ENCODE measurements at regions not wholly inside any gene's neighbourhood (a gene's known extent, or its start where the extent isn't known, plus 50 kb on each side); places are given as distances from the start of the nearest gene placed in this dataset.

DNA sequence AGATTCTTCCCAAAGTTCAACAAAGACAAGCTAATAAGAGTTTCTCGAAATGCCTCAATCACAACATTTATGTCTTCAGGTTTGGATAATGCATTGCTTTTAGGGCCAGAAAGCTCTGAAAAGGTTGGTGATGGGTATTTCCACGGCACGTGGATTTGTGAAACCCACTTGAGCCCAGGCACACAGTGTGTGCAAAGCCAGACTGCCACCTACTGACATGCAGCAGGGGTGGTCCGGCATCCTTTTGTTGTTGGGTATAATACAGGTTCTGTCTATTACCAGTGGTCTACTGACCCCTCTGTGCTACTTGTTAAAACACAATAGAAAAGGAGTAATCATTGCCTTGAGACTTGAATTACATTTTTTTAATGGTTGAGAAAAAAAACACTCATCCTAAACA is 225.6 kb downstream of the RAP2A start:
- TF ChIP-seq, protein P1, sequence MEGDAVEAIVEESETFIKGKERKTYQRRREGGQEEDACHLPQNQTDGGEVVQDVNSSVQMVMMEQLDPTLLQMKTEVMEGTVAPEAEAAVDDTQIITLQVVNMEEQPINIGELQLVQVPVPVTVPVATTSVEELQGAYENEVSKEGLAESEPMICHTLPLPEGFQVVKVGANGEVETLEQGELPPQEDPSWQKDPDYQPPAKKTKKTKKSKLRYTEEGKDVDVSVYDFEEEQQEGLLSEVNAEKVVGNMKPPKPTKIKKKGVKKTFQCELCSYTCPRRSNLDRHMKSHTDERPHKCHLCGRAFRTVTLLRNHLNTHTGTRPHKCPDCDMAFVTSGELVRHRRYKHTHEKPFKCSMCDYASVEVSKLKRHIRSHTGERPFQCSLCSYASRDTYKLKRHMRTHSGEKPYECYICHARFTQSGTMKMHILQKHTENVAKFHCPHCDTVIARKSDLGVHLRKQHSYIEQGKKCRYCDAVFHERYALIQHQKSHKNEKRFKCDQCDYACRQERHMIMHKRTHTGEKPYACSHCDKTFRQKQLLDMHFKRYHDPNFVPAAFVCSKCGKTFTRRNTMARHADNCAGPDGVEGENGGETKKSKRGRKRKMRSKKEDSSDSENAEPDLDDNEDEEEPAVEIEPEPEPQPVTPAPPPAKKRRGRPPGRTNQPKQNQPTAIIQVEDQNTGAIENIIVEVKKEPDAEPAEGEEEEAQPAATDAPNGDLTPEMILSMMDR (IDR thresholded peaks at IDR 0.05): no peak
- TF ChIP-seq MAFK (IDR thresholded peaks at IDR 0.05; ENCODE audit: partially characterized antibody): no peak
- TF ChIP-seq CBX8 (IDR thresholded peaks at IDR 0.05): no peak
- no peak for TF ChIP-seq JUN (IDR thresholded peaks at IDR 0.05)

All from A549 (cell line).